A673 (cell line): ENCODE measurements at regions not wholly inside any gene's neighbourhood (a gene's known extent, or its start where the extent isn't known, plus 50 kb on each side); places are given as distances from the start of the nearest gene placed in this dataset.

Experiments
- BruUV-seq: library from RNA; stranded (reverse); fragments of 400-500 nt; replicated peaks from 2 replicates; lab custom pipeline; 2021; lab: Mats Ljungman, UMichigan
- CTCF ChIA-PET: fragments of 300-600 bp; sonication (Branson Sonifier 250); formaldehyde crosslinking; loops from one replicate; lab custom pipeline; 2022; ENCODE audit warnings: antibody characterized with exemption; lab: Charles Lee
- POLR2A ChIA-PET: fragments of 300-600 bp; sonication (Branson Sonifier 250); formaldehyde crosslinking; loops from one replicate; lab custom pipeline; 2022; ENCODE audit warnings: antibody characterized with exemption; ENCODE audit not compliant: low non-redundant PET; lab: Charles Lee
- DNase-seq: peaks from one replicate; pipeline ENCODE4 v3.0.0-alpha.2; 2015; ENCODE audit warnings: low spot score
- H3K27ac ChIP-seq: fragments of 200-600 bp; sonication (generic); 2 replicates; pipeline ENCODE4 v1.5.1; 2016; ENCODE audit warnings: mixed run types, low read depth, mild to moderate bottlenecking, mixed read lengths, antibody characterized with exemption, low read length; ENCODE audit not compliant: poor library complexity, severe bottlenecking
- H3K27me3 ChIP-seq: fragments of 200-600 bp; sonication (generic); replicated peaks from 2 replicates; pipeline ENCODE4 v1.6.1; 2017; ENCODE audit warnings: mixed run types, low read depth, mild to moderate bottlenecking, mixed read lengths, antibody characterized with exemption, low read length; ENCODE audit not compliant: insufficient read depth, poor library complexity
- H3K36me3 ChIP-seq: fragments of 200-600 bp; sonication (generic); 2 replicates; pipeline ENCODE4 v1.6.1; 2016; ENCODE audit warnings: mixed run types, mild to moderate bottlenecking, mixed read lengths, antibody characterized with exemption, low read length; ENCODE audit not compliant: insufficient read depth, poor library complexity, severe bottlenecking
- H3K4me1 ChIP-seq: fragments of 200-600 bp; sonication (generic); 2 replicates; pipeline ENCODE4 v1.6.1; 2017; ENCODE audit warnings: mixed run types, mild to moderate bottlenecking, mixed read lengths, antibody characterized with exemption, low read length; ENCODE audit not compliant: insufficient read depth, poor library complexity, severe bottlenecking
- H3K4me3 ChIP-seq: fragments of 200-600 bp; sonication (generic); 2 replicates; pipeline ENCODE4 v1.5.1; 2016; ENCODE audit warnings: low read depth, mixed run types, mild to moderate bottlenecking, mixed read lengths, low read length; ENCODE audit not compliant: poor library complexity, severe bottlenecking
- H3K9me3 ChIP-seq: fragments of 200-600 bp; sonication (generic); 2 replicates; pipeline ENCODE4 v1.6.1; 2016; ENCODE audit warnings: mixed run types, low read depth, mild to moderate bottlenecking, mixed read lengths, antibody characterized with exemption, low read length; ENCODE audit not compliant: poor library complexity, severe bottlenecking
- CTCF ChIP-seq: fragments of 300-800, 200-600 bp; sonication (generic); conservative IDR thresholded peaks from 2 replicates; pipeline ENCODE4 v1.5.1; 2017; ENCODE audit warnings: low read depth, mild to moderate bottlenecking, antibody characterized with exemption, low read length, moderate library complexity, mixed read lengths
- EZH2 ChIP-seq: fragments of 200-600 bp; sonication (generic); IDR thresholded peaks from 2 replicates; pipeline ENCODE4 v1.6.1; 2017; ENCODE audit warnings: borderline replicate concordance, low read depth, mild to moderate bottlenecking, mixed read lengths, antibody characterized with exemption, low read length; ENCODE audit not compliant: poor library complexity, severe bottlenecking
- intact Hi-C: fragments of 100-400 bp; cut with micrococcal nuclease; formaldehyde crosslinking; loops from one replicate; pipeline ENCODE4 v1.10.0; 2022; ENCODE audit not compliant: unreplicated experiment

DNA sequence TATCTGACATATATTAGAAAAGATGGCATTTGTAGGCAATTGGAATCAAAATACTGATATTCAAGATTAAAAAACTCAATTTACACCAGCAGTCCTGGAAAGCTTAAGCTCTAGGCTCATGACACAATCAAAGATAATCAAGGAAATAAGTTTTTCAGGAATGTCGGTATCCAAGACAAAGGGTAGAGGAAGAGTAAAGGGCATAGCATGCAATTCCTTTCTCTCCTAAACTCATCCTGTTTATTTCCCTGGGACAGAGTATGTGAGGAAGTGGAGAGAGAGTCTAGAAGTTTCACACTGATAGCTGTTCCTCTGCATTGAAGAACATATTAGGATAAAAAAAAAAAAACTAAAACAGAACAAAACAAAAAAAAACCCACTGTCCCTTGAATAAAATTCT is 2452.1 kb downstream of the PCDH9 start:
- Histone ChIP-seq H3K36me3 (no peaks in the 10 kb centered on the region), H3K4me3 (no peak overlapping the region), H3K9me3 (no peaks in the 10 kb centered on the region), H3K4me1 (no peaks in the 10 kb centered on the region), H3K27ac (no peak overlapping the region), H3K27me3 (no peaks in the 10 kb centered on the region)
- ChIA-PET POLR2A (no interaction called here), CTCF (no interaction called here)
- TF ChIP-seq CTCF: no peak
- TF ChIP-seq EZH2: no peak
- no TSS peak for BruUV-seq
- intact Hi-C loops: no loop called here
- DNase-seq: no peak

DNA sequence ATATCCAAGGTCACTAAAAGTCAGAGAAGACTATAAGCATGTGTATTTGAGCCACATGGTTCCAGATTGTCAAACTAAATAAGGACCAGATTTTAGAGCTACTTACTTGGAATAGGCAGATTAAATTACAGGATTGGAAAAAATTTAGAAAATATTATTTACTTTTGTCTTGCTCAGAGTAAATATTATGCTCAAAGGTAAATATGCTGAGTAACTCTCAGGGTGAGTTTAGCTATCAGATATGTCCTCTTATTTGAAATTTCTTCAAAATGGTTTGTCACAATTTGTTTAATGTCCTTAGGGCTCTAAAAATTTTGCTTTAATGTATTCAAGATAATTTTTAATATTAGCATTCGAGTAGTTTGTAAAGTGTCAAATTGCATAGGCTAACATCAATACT is 2455.2 kb downstream of the PCDH9 start:
- POLR2A ChIA-PET: interaction anchor here (0.5 kb wide), 1 partner anchor 273 kb away, joined by 3 read pairs; no protein-coding TSS in a partner anchor
- TF ChIP-seq EZH2 (no peak), CTCF (no peak)
- no peak for DNase-seq
- Histone ChIP-seq H3K36me3 (no peaks in the 10 kb centered on the region), H3K4me3 (no peak overlapping the region), H3K9me3 (no peaks in the 10 kb centered on the region), H3K27me3 (no peaks in the 10 kb centered on the region), H3K27ac (no peak overlapping the region), H3K4me1 (no peaks in the 10 kb centered on the region)
- CTCF ChIA-PET: no interaction called here
- BruUV-seq: no TSS peak
- intact Hi-C loops: no loop called here

- no TSS peak for BruUV-seq
- TF ChIP-seq EZH2 (no peak), CTCF (no peak)
- Histone ChIP-seq H3K27ac (no peak overlapping the region), H3K4me3 (no peak overlapping the region), H3K9me3 (no peaks in the 10 kb centered on the region), H3K36me3 (no peaks in the 10 kb centered on the region), H3K27me3 (no peaks in the 10 kb centered on the region), H3K4me1 (no peaks in the 10 kb centered on the region)
- intact Hi-C loops: no loop called here
- CTCF ChIA-PET: no interaction called here
- POLR2A ChIA-PET: no interaction called here
- no peak for DNase-seq
Measured at GRCh38 chr13:64770743-64771142, 2459.4 kb downstream of the PCDH9 start.
